A673 (cell line): ENCODE measurements at regions not wholly inside any gene's neighbourhood (a gene's known extent, or its start where the extent isn't known, plus 50 kb on each side); places are given as distances from the start of the nearest gene placed in this dataset.

Source experiments
- CTCF ChIP-seq: fragments of 300-800, 200-600 bp; sonication (generic); conservative IDR thresholded peaks from 2 replicates; pipeline ENCODE4 v1.5.1; 2017; ENCODE audit warnings: low read depth, mild to moderate bottlenecking, antibody characterized with exemption, low read length, moderate library complexity, mixed read lengths
- EZH2 ChIP-seq: fragments of 200-600 bp; sonication (generic); IDR thresholded peaks from 2 replicates; pipeline ENCODE4 v1.6.1; 2017; ENCODE audit warnings: borderline replicate concordance, low read depth, mild to moderate bottlenecking, mixed read lengths, antibody characterized with exemption, low read length; ENCODE audit not compliant: poor library complexity, severe bottlenecking

GRCh38 chr20:6519556-6519955 lies 247.9 kb upstream of the BMP2 start:
- TF ChIP-seq EZH2: no peak
- TF ChIP-seq CTCF: no peak
